GM12874 (cell line): ENCODE measurements at regions not wholly inside any gene's neighbourhood (a gene's known extent, or its start where the extent isn't known, plus 50 kb on each side); places are given as distances from the start of the nearest gene placed in this dataset.

Experiments used
- CTCF ChIP-seq: IDR thresholded peaks from 2 replicates; pipeline ENCODE4 v1.5.1; 2011; ENCODE audit warnings: low read depth, mild to moderate bottlenecking, control low read depth, low read length, moderate library complexity; ENCODE audit not compliant: insufficient read depth

GRCh38 chr11:28932940-28933339, 824.8 kb downstream of the METTL15 start:
- TF ChIP-seq CTCF, result no peak

GRCh38 chr11:28924004-28924403, 815.8 kb downstream of the METTL15 start:
- no peak for TF ChIP-seq CTCF

- no peak for TF ChIP-seq CTCF
These were observed 814.3 kb downstream of the METTL15 start for GRCh38 chr11:28922386-28922981.

DNA sequence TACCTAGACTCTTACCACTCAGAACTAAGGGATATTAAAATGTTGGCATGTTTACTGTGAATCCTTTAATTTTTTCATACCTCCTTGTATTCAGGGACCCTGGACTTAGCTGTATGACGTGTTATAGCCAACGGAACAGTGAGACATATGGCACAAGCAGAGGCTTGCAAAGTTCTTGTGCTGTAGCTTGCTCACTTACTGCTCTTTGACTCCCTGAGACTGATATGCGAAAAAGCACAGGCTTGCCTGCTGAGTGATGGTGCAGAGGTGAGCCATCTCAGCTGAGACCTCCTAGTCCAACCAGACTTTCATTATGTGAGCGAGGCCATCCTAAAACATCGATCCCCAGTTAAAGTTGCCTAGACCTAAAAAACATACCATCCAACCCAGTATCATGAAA, 811.0 kb downstream of the METTL15 start:
- TF ChIP-seq CTCF, result no peak

DNA sequence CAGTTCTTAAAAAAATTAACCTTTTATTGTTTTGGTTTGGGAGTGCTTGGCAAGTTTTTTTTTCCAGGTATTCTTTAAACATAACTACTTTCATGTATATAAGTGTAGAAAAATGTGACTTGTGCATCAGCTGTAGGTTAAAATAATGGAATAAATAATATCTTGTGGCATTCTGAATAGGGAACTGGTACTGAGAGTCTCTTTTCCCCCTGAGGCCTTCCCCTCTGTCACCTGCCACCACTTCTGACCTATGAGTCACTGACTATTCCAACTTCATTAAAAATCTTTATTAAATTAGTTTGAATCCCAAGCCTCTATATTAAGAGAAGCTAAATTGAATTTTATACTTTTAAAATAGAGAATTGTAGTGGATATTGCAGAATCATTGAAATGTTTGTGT, 805.7 kb downstream of the METTL15 start:
- no peak for TF ChIP-seq CTCF

DNA sequence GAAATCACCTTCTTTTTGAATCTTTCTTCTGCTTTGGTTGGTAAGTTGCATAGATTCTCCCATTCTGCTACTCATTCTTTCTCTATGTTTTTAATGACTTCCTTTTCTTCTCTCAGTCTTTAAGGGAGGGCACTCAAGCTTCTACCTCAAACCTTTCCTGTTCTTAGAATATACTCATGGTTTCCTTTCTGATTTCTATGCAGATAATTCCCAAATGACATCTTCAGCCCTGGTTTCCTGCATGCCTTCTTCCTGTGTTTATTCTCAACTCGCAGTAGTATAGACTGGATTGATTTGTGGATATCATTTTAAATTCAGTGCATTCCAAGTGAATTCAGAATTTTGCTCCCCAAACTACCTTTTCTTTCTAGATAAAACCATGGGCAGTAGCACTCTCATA, 803.6 kb downstream of the METTL15 start:
- no peak for TF ChIP-seq CTCF

DNA sequence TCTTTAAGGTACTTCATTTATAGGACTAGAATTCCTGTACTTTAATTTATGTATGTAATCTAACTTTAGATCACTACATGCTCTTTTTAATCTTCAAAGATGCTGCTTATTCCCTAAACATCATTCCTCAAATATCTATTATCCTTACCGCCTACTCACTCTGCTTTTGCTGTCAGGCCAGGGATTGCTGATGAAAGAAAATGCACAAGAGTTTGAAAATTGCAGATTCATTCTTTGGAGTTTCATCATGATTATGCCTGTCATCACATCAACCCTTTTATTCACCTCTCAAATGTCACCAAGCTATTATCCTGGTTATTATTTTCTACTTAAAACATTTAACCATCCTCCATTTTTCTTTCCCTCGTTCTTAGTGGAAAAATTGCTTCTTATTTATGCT, 802.7 kb downstream of the METTL15 start:
- no peak for TF ChIP-seq CTCF

- no peak for TF ChIP-seq CTCF
These were observed 795.5 kb downstream of the METTL15 start for GRCh38 chr11:28903716-28904115.
